Activated B cell treated with CpG ODN at 0.5 μM for 24 hours (primary cell): ENCODE measurements at regions not wholly inside any gene's neighbourhood (a gene's known extent, or its start where the extent isn't known, plus 50 kb on each side); places are given as distances from the start of the nearest gene placed in this dataset.

ENCODE experiments used
- ATAC-seq: fragments of 200-7000 bp; cut with Tn5 transposase; one replicate; pipeline ENCODE4 v1.10.0; 2021; ENCODE audit warnings: low read depth, mild to moderate bottlenecking, moderate library complexity
- CTCF ChIA-PET: fragments of 350-600 bp; sonication (Branson Sonifier 250); formaldehyde crosslinking; loops from one replicate; lab custom pipeline; 2021; ENCODE audit warnings: antibody characterized with exemption; lab: Charles Lee
- POLR2A ChIA-PET: fragments of 350-600 bp; sonication (Branson Sonifier 250); formaldehyde crosslinking; loops from one replicate; lab custom pipeline; 2021; ENCODE audit warnings: antibody characterized with exemption; lab: Charles Lee
- DNase-seq: peaks from one replicate; pipeline ENCODE4 v3.0.0; 2022
- H3K27ac Mint-ChIP-seq: one replicate; pipeline ENCODE4 v1.8.0; 2020; ENCODE audit warnings: mixed read lengths
- H3K27me3 Mint-ChIP-seq: one replicate; pipeline ENCODE4 v1.8.0; 2021; ENCODE audit warnings: mixed read lengths
- H3K36me3 Mint-ChIP-seq: one replicate; pipeline ENCODE4 v1.8.0; 2021; ENCODE audit warnings: low read depth, mixed read lengths
- H3K4me1 Mint-ChIP-seq: one replicate; pipeline ENCODE4 v1.8.0; 2021; ENCODE audit warnings: mixed read lengths
- H3K4me3 Mint-ChIP-seq: one replicate; pipeline ENCODE4 v1.8.0; 2020; ENCODE audit warnings: mild to moderate bottlenecking, mixed read lengths
- H3K9me3 Mint-ChIP-seq: one replicate; pipeline ENCODE4 v1.8.0; 2020; ENCODE audit warnings: mixed read lengths
- intact Hi-C: fragments of 100-400 bp; cut with micrococcal nuclease; formaldehyde crosslinking; loops from one replicate; pipeline ENCODE4 v1.15.1; 2024
- TF ChIP-seq, protein P1 (sequence below): fragments of 200-600 bp; IDR thresholded peaks from one replicate; pipeline ENCODE4 v1.8.0; 2022; ENCODE audit warnings: antibody characterized with exemption, mild to moderate bottlenecking

DNA sequence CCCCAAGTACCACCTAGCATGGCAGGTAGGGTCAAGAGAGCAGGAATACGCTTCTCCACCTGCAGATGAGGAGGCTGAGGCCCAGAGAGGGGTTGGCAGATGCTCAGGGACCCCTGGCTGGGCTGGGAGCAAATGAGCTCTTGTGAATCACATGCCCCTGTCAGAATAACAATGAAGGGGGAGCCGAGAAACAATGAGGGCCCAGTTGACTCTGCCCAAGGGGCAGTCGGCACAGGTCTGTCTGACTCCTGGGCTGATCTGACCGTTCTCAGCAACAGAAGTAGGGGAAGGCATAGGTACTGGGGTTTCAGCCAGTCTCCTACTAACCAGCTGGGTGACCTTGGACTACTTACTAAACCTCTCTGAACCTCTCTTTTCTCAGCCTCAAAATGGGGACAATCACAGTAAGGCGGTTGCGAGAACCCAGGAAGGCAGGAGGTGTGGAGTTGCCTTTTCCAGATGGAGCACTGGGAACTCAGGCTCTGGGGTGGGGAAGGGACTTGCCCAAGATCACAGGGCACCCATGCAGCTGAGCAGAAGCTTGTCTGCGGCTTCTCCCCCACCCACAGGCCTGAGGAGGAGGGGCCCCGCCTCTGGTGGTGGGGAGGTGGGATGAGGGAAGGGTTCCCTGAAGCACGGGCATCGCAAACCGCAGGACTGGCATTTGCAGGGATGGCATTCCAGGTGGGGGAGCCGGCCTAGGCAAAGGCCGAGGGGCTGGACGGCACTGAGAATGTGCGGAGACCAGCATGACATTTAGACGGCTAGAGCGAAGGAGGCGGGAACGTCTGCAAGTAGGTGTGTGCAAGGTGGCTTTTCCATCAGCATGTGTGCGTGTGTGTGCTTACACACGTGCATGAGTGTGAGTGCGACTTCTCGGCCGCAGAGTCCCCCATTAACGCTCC lies 163.0 kb downstream of the MN1 start:
- Mint-ChIP-seq H3K27ac (no peak overlapping the region), H3K4me1 (no peaks in the 10 kb centered on the region), H3K36me3 (no peaks in the 10 kb centered on the region), H3K4me3 (no peak overlapping the region), H3K9me3 (no peaks in the 10 kb centered on the region), H3K27me3 (peaks cover 6% of the 10 kb centered on the region)
- DNase-seq (no peak), ATAC-seq (no peak)
- ChIA-PET CTCF (no interaction called here), POLR2A (no interaction called here)
- TF ChIP-seq, protein P1, sequence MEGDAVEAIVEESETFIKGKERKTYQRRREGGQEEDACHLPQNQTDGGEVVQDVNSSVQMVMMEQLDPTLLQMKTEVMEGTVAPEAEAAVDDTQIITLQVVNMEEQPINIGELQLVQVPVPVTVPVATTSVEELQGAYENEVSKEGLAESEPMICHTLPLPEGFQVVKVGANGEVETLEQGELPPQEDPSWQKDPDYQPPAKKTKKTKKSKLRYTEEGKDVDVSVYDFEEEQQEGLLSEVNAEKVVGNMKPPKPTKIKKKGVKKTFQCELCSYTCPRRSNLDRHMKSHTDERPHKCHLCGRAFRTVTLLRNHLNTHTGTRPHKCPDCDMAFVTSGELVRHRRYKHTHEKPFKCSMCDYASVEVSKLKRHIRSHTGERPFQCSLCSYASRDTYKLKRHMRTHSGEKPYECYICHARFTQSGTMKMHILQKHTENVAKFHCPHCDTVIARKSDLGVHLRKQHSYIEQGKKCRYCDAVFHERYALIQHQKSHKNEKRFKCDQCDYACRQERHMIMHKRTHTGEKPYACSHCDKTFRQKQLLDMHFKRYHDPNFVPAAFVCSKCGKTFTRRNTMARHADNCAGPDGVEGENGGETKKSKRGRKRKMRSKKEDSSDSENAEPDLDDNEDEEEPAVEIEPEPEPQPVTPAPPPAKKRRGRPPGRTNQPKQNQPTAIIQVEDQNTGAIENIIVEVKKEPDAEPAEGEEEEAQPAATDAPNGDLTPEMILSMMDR, result no peak
- intact Hi-C loops, result no loop called here

DNA sequence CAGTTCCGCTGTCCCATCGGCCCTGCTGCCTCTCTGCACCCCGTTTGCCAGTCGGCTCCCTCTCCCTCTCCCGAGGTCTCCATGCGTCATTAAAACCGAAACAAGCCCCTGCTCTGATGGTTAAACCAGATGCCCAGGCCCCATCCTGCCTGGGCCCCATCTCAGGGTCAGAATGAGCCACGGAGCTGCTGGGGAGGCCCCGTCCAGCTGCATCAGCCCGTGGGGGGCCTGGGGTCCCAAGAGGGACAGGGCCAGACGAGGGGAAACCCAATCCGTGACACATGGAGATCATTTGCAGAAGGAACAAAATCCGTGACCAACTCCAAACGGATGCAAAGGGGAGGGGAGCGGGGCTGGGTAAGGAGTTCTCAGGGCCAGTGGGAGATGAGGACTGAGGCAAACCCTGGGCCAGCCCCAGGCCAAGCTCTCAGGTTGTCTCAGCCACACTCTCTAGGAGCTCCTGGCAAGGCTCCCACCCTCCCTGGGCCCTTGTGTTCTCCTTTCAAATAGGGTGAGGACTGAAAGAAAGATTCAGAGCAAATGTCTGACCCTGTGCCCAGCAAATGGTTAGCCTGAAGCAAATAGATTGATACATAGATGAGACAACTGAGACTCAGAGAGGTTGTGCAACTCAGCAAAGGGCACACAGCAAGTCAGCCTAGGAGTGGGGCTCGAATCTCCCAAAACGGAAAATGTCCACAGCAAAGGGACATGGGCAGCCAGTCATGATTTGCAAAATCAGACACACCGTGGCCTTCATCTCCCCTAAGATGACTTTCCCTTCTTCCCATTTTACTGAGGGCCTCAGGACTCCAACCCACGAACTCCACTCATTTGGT lies 162.1 kb downstream of the MN1 start:
- no peak overlapping the region for H3K27ac Mint-ChIP-seq
- intact Hi-C loops, result no loop called here
- H3K27me3 Mint-ChIP-seq, result no peaks in the 10 kb centered on the region
- DNase-seq (no peak), ATAC-seq (no peak)
- POLR2A ChIA-PET, result no interaction called here
- no peaks in the 10 kb centered on the region for H3K36me3 Mint-ChIP-seq
- CTCF ChIA-PET, result no interaction called here
- H3K4me3 Mint-ChIP-seq, result no peak overlapping the region
- no peaks in the 10 kb centered on the region for H3K9me3 Mint-ChIP-seq
- no peaks in the 10 kb centered on the region for H3K4me1 Mint-ChIP-seq
- TF ChIP-seq, protein P1, result no peak

DNA sequence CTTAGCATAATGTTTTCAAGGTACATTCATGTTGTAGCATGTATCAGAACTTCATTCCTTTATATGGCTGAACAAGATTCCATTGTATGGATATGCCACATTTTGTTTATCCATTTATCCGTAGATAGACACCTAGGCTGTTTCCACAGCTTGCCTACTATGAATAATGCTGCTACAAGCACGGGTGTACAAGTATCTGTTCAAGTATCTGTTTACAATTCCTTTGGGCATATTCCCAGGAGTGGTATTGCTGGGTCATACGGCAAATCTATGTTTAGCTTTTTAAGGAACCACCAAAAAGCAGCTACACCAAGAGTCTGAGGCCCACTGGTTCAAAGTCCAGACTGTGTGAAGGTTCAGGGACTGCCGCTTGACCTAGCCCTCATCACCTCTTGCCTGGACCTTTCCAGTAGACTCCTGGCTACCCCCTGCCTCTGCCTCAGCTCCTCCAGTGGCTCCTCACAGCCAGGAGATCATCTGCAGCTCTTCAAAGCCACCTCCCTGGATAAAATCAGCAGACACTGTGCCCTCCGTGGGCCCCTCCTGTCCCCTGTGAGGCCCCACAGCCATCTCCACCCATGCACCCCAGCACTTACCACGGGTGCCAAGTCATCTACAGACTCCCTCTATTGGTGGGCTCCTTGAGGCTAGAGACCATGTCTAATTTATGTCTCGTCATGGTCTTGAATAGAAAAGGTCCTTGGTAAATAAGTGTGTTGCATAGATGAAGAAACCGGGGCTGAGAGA lies 160.3 kb downstream of the MN1 start:
- H3K9me3 Mint-ChIP-seq, result no peaks in the 10 kb centered on the region
- intact Hi-C loops, result no loop called here
- ChIA-PET CTCF (no interaction called here), POLR2A (no interaction called here)
- no peaks in the 10 kb centered on the region for H3K27me3 Mint-ChIP-seq
- H3K27ac Mint-ChIP-seq, result no peak overlapping the region
- H3K36me3 Mint-ChIP-seq, result no peaks in the 10 kb centered on the region
- H3K4me3 Mint-ChIP-seq, result no peak overlapping the region
- H3K4me1 Mint-ChIP-seq, result no peaks in the 10 kb centered on the region
- ATAC-seq (no peak), DNase-seq (no peak)
- TF ChIP-seq, protein P1, result no peak

DNA sequence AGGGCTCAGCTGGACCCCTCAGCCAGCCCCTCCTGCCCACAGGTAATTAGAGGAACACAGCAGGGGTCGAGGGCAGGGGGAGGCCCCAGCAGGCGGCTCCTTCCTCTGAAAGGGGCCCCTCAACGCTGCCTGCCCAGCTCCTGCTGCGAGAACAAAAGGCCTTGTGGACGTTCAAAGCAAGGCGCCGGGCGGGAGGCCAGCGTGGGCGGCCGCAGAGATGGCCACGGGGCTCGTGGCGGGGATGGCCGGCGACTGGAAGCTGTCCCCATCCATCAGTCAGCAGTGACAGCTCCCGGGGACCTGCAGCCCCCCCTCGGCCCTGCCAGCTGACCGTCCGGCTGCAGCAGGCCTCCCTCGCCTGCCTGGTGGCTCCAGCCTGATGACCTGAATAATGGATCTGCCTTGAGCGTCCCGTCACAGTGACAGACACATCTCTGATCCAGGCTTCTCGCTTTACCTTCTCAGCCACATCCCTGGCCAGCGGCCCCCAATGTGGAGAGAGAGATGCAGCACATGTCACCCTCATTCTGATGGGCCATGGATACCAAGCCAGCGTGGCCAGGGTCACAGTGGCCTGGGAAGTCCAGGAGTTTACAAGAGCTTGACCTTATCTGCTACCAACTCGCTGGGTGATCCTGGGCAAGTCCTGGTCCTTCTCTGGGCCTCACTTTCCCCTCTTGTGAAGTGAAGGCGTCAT lies 159.3 kb downstream of the MN1 start:
- Mint-ChIP-seq H3K4me3 (no peak overlapping the region), H3K4me1 (no peaks in the 10 kb centered on the region), H3K27ac (no peak overlapping the region), H3K27me3 (no peaks in the 10 kb centered on the region), H3K36me3 (no peaks in the 10 kb centered on the region), H3K9me3 (no peaks in the 10 kb centered on the region)
- TF ChIP-seq, protein P1, result no peak
- POLR2A ChIA-PET, result no interaction called here
- intact Hi-C loops, result no loop called here
- CTCF ChIA-PET, result no interaction called here
- no peak for ATAC-seq
- no peak for DNase-seq
